ENCODE measurements at regions not wholly inside any gene's neighbourhood (a gene's known extent, or its start where the extent isn't known, plus 50 kb on each side); places are given as distances from the start of the nearest gene placed in this dataset.

- TF ChIP-seq CTCF (optimal IDR thresholded peaks at IDR 0.05 in 1 of 3, IDR thresholded peaks at IDR 0.05 in 1 of 3, conservative IDR thresholded peaks at IDR 0.05 in 1 of 3; ENCODE audit: extremely low read depth in 1 of 3, insufficient read depth in 2 of 3, low read length in 3 of 3) (no peak), EZH2 (IDR thresholded peaks at IDR 0.05; ENCODE audit: low read length) (no peak)
These were observed 205.0 kb upstream of the ARL4C start for GRCh38 chr2:234701841-234702240.

Measured in keratinocyte (primary cell).